HUES6 (cell line): ENCODE measurements at regions not wholly inside any gene's neighbourhood (a gene's known extent, or its start where the extent isn't known, plus 50 kb on each side); places are given as distances from the start of the nearest gene placed in this dataset.
"Not testable (repeated sequence)": the region's sequence is repeated elsewhere in the genome, so short reads cannot be mapped to it uniquely, and the experiment has no call there.

Source experiments
- H3K27ac ChIP-seq: 2 replicates; pipeline ENCODE4 v1.7.0; 2013; ENCODE audit warnings: low read depth, mild to moderate bottlenecking, low read length, inconsistent platforms
- H3K27me3 ChIP-seq: 2 replicates; pipeline ENCODE4 v1.6.1; 2013; ENCODE audit warnings: low read length; ENCODE audit not compliant: control insufficient read depth, insufficient read depth
- H3K36me3 ChIP-seq: 2 replicates; pipeline ENCODE4 v1.6.1; 2013; ENCODE audit warnings: low read length; ENCODE audit not compliant: control insufficient read depth, insufficient read depth
- H3K4me1 ChIP-seq: 2 replicates; pipeline ENCODE4 v1.6.1; 2013; ENCODE audit warnings: low read length; ENCODE audit not compliant: control insufficient read depth, insufficient read depth
- H3K4me3 ChIP-seq: 2 replicates; pipeline ENCODE4 v1.5.1; 2013; ENCODE audit warnings: low read depth, low read length
- H3K9ac ChIP-seq: one replicate; pipeline ENCODE4 v1.6.1; 2013; ENCODE audit warnings: mild to moderate bottlenecking, low read length
- H3K9me3 ChIP-seq: 2 replicates; pipeline ENCODE4 v1.6.1; 2013; ENCODE audit warnings: low read depth, low read length; ENCODE audit not compliant: control insufficient read depth, insufficient read depth

GRCh38 chr20:16864069-16864468 is 115.9 kb downstream of the OTOR start:
- Histone ChIP-seq H3K27ac (no peak overlapping the region), H3K9me3 (no peaks in the 10 kb centered on the region; the same call in 1 of the 2 replicates), H3K4me1 (no peaks in the 10 kb centered on the region), H3K9ac (no peak overlapping the region), H3K4me3 (no peak overlapping the region), H3K36me3 (no peaks in the 10 kb centered on the region), H3K27me3 (no peaks in the 10 kb centered on the region)

DNA sequence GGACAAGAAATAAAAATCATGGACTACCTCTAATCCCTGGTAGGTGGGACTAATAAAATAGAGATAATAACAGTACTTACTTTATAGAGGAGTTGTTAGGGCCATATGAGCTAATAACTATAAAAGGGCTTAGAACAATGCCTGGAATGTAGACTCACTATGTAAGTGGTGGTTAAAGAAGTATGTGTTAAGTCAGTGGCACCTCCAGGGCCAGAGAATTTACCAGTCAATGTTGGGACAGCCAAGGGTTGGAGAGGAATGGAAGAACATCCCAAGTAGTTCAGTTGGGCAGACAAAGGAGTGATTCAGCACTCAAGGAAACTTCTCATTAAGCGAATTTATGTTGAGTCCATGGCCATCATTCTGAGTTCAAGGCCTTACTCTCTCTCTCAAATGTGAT is 116.8 kb downstream of the OTOR start:
- Histone ChIP-seq H3K9ac (no peak overlapping the region), H3K36me3 (no peaks in the 10 kb centered on the region), H3K4me1 (no peaks in the 10 kb centered on the region), H3K9me3 (no peaks in the 10 kb centered on the region; the same call in 1 of the 2 replicates), H3K27ac (no peak overlapping the region), H3K27me3 (no peaks in the 10 kb centered on the region), H3K4me3 (no peak overlapping the region)

- Histone ChIP-seq H3K9me3 (no peaks in the 10 kb centered on the region; the same call in 1 of the 2 replicates), H3K4me1 (no peaks in the 10 kb centered on the region), H3K36me3 (no peaks in the 10 kb centered on the region), H3K4me3 (no peak overlapping the region), H3K27me3 (no peaks in the 10 kb centered on the region), H3K9ac (no peak overlapping the region), H3K27ac (no peak overlapping the region)
These were observed 117.2 kb downstream of the OTOR start for GRCh38 chr20:16865406-16865805.

- not testable (repeated sequence) for H3K4me3 ChIP-seq, H3K36me3 ChIP-seq, H3K9ac ChIP-seq, H3K9me3 ChIP-seq, H3K27ac ChIP-seq, H3K4me1 ChIP-seq, H3K27me3 ChIP-seq
These were observed 125.0 kb downstream of the OTOR start for GRCh38 chr20:16873124-16873523.

- H3K4me3 ChIP-seq = no peak overlapping the region
- H3K36me3 ChIP-seq = no peaks in the 10 kb centered on the region
- H3K9ac ChIP-seq = no peak overlapping the region
- no peaks in the 10 kb centered on the region for H3K9me3 ChIP-seq
- H3K4me1 ChIP-seq = no peaks in the 10 kb centered on the region
- no peak overlapping the region for H3K27ac ChIP-seq
- H3K27me3 ChIP-seq = no peaks in the 10 kb centered on the region
These were observed 128.9 kb downstream of the OTOR start for GRCh38 chr20:16877053-16877554.

DNA sequence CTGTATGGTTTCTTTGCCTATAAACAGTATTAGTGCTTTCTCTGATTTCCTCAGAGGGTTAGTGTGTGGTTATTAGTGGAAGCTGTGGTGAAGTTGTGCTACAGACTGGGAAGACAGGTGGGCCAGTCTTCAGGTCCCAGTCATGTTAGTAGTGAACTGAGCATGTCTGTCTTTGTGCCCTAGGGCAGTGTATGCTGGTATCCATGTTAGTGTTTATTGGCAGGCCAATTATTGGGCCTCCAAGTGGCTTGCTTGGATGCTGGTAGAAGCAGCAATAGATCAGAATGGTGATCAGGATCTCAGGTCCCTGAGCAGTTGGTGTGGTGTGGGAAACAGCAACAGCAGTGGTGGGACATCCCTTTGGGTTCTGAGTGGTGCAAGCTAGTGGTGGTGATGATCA is 137.6 kb downstream of the OTOR start:
- Histone ChIP-seq H3K9me3 (no peaks in the 10 kb centered on the region), H3K4me3 (no peak overlapping the region), H3K27ac (no peak overlapping the region), H3K36me3 (no peaks in the 10 kb centered on the region), H3K27me3 (no peaks in the 10 kb centered on the region), H3K9ac (no peak overlapping the region), H3K4me1 (no peaks in the 10 kb centered on the region)

- H3K27me3 ChIP-seq = no peaks in the 10 kb centered on the region
- no peaks in the 10 kb centered on the region for H3K9me3 ChIP-seq
- H3K9ac ChIP-seq = no peak overlapping the region
- H3K4me3 ChIP-seq = no peak overlapping the region
- no peaks in the 10 kb centered on the region for H3K4me1 ChIP-seq
- H3K36me3 ChIP-seq = no peaks in the 10 kb centered on the region
- H3K27ac ChIP-seq = no peak overlapping the region
These were observed 150.3 kb downstream of the OTOR start for GRCh38 chr20:16898433-16898832.

DNA sequence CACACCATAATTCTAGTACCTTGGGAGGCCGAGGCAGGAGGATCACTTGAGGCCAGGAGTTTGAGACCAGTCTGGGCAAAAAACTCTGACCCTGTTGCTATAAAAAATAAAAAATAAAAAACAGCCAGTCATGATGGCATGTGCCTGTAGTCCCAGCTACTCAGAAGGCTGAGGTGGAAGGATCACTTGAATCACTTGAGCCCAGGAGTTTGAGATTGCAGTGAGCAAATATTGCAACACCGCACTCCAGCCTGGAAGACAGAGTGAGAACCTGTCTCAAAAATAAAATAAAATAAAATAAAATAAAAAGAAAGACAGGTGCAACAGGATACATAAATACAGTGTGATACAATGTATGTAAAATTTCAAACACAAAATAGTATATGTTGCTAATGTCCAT is 154.5 kb downstream of the OTOR start:
- no peaks in the 10 kb centered on the region for H3K36me3 ChIP-seq
- no peaks in the 10 kb centered on the region for H3K4me1 ChIP-seq
- H3K4me3 ChIP-seq = no peak overlapping the region
- no peaks in the 10 kb centered on the region for H3K27me3 ChIP-seq
- H3K9ac ChIP-seq = no peak overlapping the region
- no peak overlapping the region for H3K27ac ChIP-seq
- H3K9me3 ChIP-seq = no peaks in the 10 kb centered on the region

DNA sequence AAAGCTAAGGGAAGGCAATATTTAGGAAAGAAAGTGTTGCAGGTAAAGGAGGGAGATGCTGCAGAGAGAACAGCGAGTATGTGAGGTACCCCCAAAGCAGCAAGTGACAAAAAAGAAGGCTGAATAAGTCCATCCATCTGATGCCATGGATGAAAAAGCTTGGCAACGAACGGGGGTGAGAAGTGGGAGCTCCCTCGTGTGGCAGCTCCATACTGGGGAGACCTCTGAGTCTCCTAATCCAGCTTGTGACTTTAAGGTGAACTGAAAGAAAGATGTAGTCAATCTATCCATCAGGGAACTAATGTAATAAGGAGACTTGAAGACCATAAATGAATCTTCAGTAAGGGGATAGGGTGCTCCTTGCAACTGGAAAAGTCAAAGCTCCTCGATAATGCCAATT is 156.6 kb downstream of the OTOR start:
- Histone ChIP-seq H3K27ac (no peak overlapping the region), H3K9me3 (no peaks in the 10 kb centered on the region), H3K4me3 (no peak overlapping the region), H3K4me1 (no peaks in the 10 kb centered on the region), H3K36me3 (no peaks in the 10 kb centered on the region), H3K9ac (no peak overlapping the region), H3K27me3 (no peaks in the 10 kb centered on the region)

GRCh38 chr20:16914277-16914676 is 166.1 kb downstream of the OTOR start:
- Histone ChIP-seq H3K9me3 (peaks cover 34% of the 10 kb centered on the region), H3K4me1 (peaks cover 8% of the 10 kb centered on the region), H3K9ac (no peak overlapping the region), H3K27ac (no peak overlapping the region), H3K4me3 (no peak overlapping the region), H3K27me3 (no peaks in the 10 kb centered on the region), H3K36me3 (no peaks in the 10 kb centered on the region)

DNA sequence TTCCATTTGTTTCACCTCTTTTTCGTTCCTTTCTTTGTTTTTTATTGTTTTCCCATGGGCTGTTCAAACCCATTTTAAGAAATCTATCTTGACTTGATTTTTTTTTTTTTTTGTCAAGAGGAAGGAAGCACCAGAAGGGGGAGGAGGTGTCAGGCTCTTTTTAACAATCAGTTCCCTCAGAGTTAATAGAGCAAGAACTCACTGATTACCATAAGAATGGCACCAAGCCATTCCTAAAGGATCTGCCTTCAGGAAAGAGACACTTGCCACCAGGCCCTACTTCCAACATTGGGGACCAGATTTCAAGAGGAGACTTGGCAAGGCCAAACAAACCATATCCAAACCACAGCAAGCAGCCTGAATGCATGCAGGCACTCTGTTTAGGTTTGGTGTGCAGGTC is 168.0 kb downstream of the OTOR start:
- Histone ChIP-seq H3K4me3 (no peak overlapping the region), H3K36me3 (no peaks in the 10 kb centered on the region), H3K9ac (no peak overlapping the region), H3K27me3 (no peaks in the 10 kb centered on the region), H3K4me1 (peaks cover 8% of the 10 kb centered on the region), H3K9me3 (peaks cover 34% of the 10 kb centered on the region), H3K27ac (no peak overlapping the region)

GRCh38 chr20:16917636-16918035 is 169.5 kb downstream of the OTOR start:
- H3K9ac ChIP-seq = no peak overlapping the region
- no peak overlapping the region for H3K4me3 ChIP-seq
- no peaks in the 10 kb centered on the region for H3K36me3 ChIP-seq
- peaks cover 33% of the 10 kb centered on the region for H3K9me3 ChIP-seq
- no peak overlapping the region for H3K27ac ChIP-seq
- no peaks in the 10 kb centered on the region for H3K27me3 ChIP-seq
- peaks cover 15% of the 10 kb centered on the region for H3K4me1 ChIP-seq
